WI38 (cell line): ENCODE measurements at regions not wholly inside any gene's neighbourhood (a gene's known extent, or its start where the extent isn't known, plus 50 kb on each side); places are given as distances from the start of the nearest gene placed in this dataset.

Experiments used
- H3K4me3 ChIP-seq: 2 replicates; pipeline ENCODE4 v1.5.1; 2011; ENCODE audit warnings: low read depth, mild to moderate bottlenecking, control low read depth, low read length
- TF ChIP-seq, protein P1 (sequence below): IDR thresholded peaks from 2 replicates; pipeline ENCODE4 v1.5.1; 2012; ENCODE audit warnings: low read depth, mild to moderate bottlenecking, control low read depth, low read length

DNA sequence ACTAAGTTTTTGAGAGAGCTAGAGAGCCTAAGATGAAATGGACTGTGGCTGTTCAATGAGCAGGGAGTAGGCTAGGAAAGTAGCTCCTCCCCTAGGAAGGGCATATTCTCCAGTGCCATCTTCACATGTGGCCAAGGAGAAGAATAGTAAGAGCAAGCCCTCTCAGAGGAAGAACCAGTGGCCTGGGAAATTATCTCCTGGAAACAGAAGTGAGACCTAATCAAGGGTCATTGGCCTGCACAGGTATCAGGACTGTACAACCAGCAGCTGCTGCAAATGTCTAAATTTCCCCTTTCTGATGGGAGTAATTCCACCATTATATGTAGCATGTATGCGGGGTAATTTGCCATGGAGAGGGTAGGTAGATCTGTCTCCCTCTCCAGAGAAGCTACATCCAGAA lies 334.8 kb upstream of the RASGEF1B start:
- TF ChIP-seq, protein P1, sequence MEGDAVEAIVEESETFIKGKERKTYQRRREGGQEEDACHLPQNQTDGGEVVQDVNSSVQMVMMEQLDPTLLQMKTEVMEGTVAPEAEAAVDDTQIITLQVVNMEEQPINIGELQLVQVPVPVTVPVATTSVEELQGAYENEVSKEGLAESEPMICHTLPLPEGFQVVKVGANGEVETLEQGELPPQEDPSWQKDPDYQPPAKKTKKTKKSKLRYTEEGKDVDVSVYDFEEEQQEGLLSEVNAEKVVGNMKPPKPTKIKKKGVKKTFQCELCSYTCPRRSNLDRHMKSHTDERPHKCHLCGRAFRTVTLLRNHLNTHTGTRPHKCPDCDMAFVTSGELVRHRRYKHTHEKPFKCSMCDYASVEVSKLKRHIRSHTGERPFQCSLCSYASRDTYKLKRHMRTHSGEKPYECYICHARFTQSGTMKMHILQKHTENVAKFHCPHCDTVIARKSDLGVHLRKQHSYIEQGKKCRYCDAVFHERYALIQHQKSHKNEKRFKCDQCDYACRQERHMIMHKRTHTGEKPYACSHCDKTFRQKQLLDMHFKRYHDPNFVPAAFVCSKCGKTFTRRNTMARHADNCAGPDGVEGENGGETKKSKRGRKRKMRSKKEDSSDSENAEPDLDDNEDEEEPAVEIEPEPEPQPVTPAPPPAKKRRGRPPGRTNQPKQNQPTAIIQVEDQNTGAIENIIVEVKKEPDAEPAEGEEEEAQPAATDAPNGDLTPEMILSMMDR = no peak
- no peak overlapping the region for H3K4me3 ChIP-seq

- TF ChIP-seq, protein P1 = no peak
- H3K4me3 ChIP-seq = no peak overlapping the region
Observed at GRCh38 chr4:81804849-81805248, 333.1 kb upstream of the RASGEF1B start.

DNA sequence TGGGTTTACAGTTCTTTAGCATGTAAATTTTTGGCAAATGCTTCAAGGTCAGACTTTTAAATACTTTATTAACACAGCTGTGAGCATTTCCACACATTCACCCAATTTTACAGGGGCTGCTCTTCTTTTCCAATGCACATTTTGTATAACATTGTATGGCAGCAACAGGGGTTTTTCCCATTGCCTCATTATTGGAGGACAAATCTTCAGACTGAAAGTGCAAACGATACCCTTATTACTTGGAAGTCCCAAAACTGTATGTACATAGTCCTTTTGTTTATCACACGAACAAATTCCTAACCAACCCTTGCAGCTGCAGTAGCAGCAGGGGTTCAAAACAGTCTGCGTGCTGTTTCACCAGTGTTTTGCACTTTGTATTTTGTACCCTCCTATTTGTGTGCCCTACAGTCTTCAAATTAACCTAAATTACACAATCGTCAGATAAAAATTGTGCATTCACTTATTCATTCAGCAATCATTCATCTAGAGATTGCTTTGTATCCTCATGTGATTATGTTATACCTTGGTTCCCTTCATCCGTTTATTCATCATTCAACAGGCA lies 330.7 kb upstream of the RASGEF1B start:
- no peak overlapping the region for H3K4me3 ChIP-seq
- TF ChIP-seq, protein P1 = no peak

DNA sequence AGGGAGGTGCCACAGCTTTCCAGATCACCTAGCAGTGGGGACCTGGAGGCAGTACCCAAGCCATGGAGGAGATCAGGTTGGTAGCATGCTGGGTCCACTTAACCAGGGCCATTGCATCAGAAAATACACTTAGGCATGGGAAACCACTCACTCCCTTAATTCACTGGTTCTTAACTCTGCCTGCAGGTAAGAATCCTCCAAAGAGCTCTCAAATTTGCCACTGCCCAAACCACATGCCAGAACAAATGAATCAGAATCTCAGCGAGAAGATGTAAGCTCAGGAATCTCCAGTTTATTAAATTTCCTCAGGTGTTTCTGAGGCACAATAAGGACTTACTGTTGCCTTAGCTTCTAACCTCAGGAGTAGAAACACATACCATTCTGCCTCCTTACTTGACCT lies 327.7 kb upstream of the RASGEF1B start:
- TF ChIP-seq, protein P1 = no peak
- H3K4me3 ChIP-seq = no peak overlapping the region

DNA sequence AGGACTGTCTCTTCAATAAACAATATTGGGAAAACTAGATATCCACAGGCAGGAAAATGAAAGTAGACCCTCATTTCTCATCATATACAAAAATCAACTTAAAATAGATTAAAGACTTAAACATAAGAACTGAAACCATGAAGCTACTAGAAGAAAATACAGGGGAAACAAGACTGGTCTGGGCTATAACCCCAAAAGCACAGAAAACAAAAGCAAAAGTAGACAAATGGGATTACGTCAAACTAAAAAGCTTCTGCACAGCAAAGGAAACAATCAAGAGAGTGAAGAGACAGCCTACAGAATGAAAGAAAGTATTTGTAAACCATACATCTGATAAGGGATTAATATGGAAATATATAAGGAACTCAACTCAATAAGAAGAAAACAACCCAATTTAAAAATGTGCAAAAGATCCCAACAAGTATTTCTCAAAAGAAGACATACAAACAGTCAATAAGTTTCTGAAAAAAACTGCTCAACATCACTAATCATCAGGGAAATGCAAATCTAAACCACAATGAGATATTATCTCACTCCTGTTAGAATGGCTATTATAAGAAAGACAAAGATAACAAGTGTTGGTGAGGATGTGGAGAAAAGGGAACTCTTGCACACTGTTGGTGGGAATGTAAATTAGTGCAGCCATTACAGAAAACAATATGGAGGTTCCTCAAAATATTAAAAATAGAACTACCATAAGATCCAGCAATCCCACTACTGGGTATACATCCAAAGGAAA lies 325.3 kb upstream of the RASGEF1B start:
- TF ChIP-seq, protein P1 = no peak
- no peak overlapping the region for H3K4me3 ChIP-seq

DNA sequence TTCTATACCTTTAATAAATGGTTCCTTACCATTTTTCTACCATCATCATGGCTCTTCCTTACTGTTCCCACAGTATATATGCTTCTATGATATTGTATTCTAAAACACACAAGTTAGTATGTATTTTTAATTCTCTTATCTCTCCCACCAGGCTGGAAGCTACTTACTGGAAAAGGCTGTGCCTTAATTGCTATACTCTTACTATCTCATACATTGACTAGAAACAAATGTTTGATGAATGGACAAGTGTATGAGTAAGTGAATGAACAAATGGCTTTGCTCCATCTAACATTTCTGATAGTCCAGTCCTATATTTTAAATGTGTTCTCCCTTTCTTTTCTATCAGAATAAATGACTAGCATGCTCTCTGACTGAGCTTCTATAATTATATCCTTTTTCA lies 320.8 kb upstream of the RASGEF1B start:
- TF ChIP-seq, protein P1 = no peak
- no peak overlapping the region for H3K4me3 ChIP-seq

DNA sequence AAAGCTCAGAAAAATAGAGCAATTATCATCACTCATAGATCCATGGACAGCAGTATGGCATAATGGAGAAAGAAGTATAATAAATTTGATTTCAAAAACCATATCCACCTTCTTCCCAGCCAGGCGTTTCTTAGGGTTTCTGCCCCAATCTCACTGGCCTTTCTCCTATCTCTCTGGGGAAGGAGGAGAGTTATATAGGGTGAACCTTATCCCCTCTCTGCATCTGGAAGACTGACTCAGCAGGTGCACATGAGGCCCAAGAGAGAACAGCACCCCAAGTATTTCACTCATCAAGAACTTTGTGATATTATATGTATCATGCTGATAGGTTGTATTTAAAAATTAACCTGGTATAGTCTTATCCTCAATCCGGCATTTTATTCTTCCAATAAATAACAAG lies 318.8 kb upstream of the RASGEF1B start:
- TF ChIP-seq, protein P1 = no peak
- H3K4me3 ChIP-seq = no peak overlapping the region
